ENCODE measurements at regions not wholly inside any gene's neighbourhood (a gene's known extent, or its start where the extent isn't known, plus 50 kb on each side); places are given as distances from the start of the nearest gene placed in this dataset.

GRCh38 chr2:111659361-111660333, 224.3 kb downstream of the ANAPC1 start:
- Histone ChIP-seq H3K4me1 (peaks cover 0 to 26% (median 10%) of the 10 kb centered on the region in 3 donors), H3K9me3 (no peaks in the 10 kb centered on the region), H3K27me3 (no peaks in the 10 kb centered on the region), H3K4me3 (no peak overlapping the region), H3K27ac (peak overlapping the region in 3 of 4 donors; percentile 19 to 56 (median 22)), H3K36me3 (no peaks in the 10 kb centered on the region)
- 63% methylated on average over 6 of the region's 13 CpGs; no CpG with 5 or more reads in 1 of the 2 donors for WGBS, 2 donors (ENCODE audit: low coverage in 1 of 2)
- peak; percentile 92 for ATAC-seq
- TF ChIP-seq POLR2AphosphoS5 (IDR thresholded peaks at IDR 0.05) (peak; percentile 51), CTCF (IDR thresholded peaks at IDR 0.05) (no peak), POLR2A (IDR thresholded peaks at IDR 0.05) (no peak)

GRCh38 chr2:111660811-111661210, 223.2 kb downstream of the ANAPC1 start:
- Histone ChIP-seq H3K27ac (no peak overlapping the region), H3K36me3 (no peaks in the 10 kb centered on the region), H3K9me3 (no peaks in the 10 kb centered on the region), H3K4me3 (no peak overlapping the region), H3K27me3 (no peaks in the 10 kb centered on the region), H3K4me1 (peaks cover 0 to 26% (median 10%) of the 10 kb centered on the region in 3 donors)
- no peak for ATAC-seq
- TF ChIP-seq POLR2A (IDR thresholded peaks at IDR 0.05) = no peak
- TF ChIP-seq EP300 (IDR thresholded peaks at IDR 0.05) = no peak
- no peak for TF ChIP-seq CTCF (IDR thresholded peaks at IDR 0.05)
- TF ChIP-seq POLR2AphosphoS5 (IDR thresholded peaks at IDR 0.05) = no peak
- WGBS, 2 donors (ENCODE audit: low coverage in 1 of 2) = 91 to 100% methylated on average over 2 to 5 of the region's 5 CpGs

- 91 to 92% methylated on average over 6 to 7 of the region's 7 CpGs for WGBS, 2 donors (ENCODE audit: low coverage in 1 of 2)
- Histone ChIP-seq H3K9me3 (no peaks in the 10 kb centered on the region), H3K27me3 (no peaks in the 10 kb centered on the region), H3K4me1 (peaks cover 0 to 26% (median 10%) of the 10 kb centered on the region in 3 donors), H3K27ac (no peak overlapping the region), H3K36me3 (no peaks in the 10 kb centered on the region), H3K4me3 (no peak overlapping the region)
- no peak for ATAC-seq
- TF ChIP-seq POLR2A (IDR thresholded peaks at IDR 0.05) (no peak), EP300 (IDR thresholded peaks at IDR 0.05) (no peak), CTCF (IDR thresholded peaks at IDR 0.05) (no peak), POLR2AphosphoS5 (IDR thresholded peaks at IDR 0.05) (no peak)
Observed at GRCh38 chr2:111661286-111661940, 222.6 kb downstream of the ANAPC1 start.

GRCh38 chr2:111662039-111662770, 221.8 kb downstream of the ANAPC1 start:
- H3K4me3 ChIP-seq = no peak overlapping the region
- no peaks in the 10 kb centered on the region for H3K36me3 ChIP-seq
- no peak overlapping the region for H3K27ac ChIP-seq
- no peak for ATAC-seq
- H3K4me1 ChIP-seq = peaks cover 0 to 26% (median 10%) of the 10 kb centered on the region in 3 donors
- 33 to 44% methylated on average over 3 to 5 of the region's 6 CpGs for WGBS, 2 donors (ENCODE audit: low coverage in 1 of 2)
- TF ChIP-seq EP300 (IDR thresholded peaks at IDR 0.05) = no peak
- no peak for TF ChIP-seq CTCF (IDR thresholded peaks at IDR 0.05)
- TF ChIP-seq POLR2A (IDR thresholded peaks at IDR 0.05) = no peak
- no peak for TF ChIP-seq POLR2AphosphoS5 (IDR thresholded peaks at IDR 0.05)
- no peaks in the 10 kb centered on the region for H3K27me3 ChIP-seq
- no peaks in the 10 kb centered on the region for H3K9me3 ChIP-seq

Measured in gastroesophageal sphincter (tissue), 4 donors.